Hepatocyte (in vitro differentiated cells): ENCODE measurements at regions not wholly inside any gene's neighbourhood (a gene's known extent, or its start where the extent isn't known, plus 50 kb on each side); places are given as distances from the start of the nearest gene placed in this dataset.
A peak's percentile ranks its signal among the peaks of the same experiment; 100 is the strongest.
"Not testable (repeated sequence)": the region's sequence is repeated elsewhere in the genome, so short reads cannot be mapped to it uniquely, and the experiment has no call there.

ENCODE experiments used
- DNase-seq: peaks from one replicate; pipeline ENCODE4 v3.0.0-alpha.2; 2016; ENCODE audit warnings: low spot score
- H2AFZ ChIP-seq: fragments of 200-600 bp; sonication (generic); 2 replicates; pipeline ENCODE4 v1.6.0; 2016; ENCODE audit warnings: antibody characterized with exemption, mild to moderate bottlenecking
- H3K27ac ChIP-seq: fragments of 200-600 bp; sonication (generic); 2 replicates; pipeline ENCODE4 v1.5.1; 2016; ENCODE audit warnings: mild to moderate bottlenecking
- H3K27me3 ChIP-seq: fragments of 200-600 bp; sonication (generic); 2 replicates; pipeline ENCODE4 v1.6.1; 2016
- H3K36me3 ChIP-seq: fragments of 200-600 bp; sonication (generic); replicated peaks from 2 replicates; pipeline ENCODE4 v1.5.1; 2016; ENCODE audit warnings: low read depth; ENCODE audit not compliant: insufficient read depth
- H3K4me1 ChIP-seq: fragments of 200-600 bp; sonication (generic); 2 replicates; pipeline ENCODE4 v1.5.1; 2016; ENCODE audit warnings: mild to moderate bottlenecking, moderate library complexity; ENCODE audit not compliant: insufficient read depth
- H3K4me2 ChIP-seq: fragments of 200-600 bp; sonication (generic); 2 replicates; pipeline ENCODE4 v1.6.0; 2016
- H3K4me3 ChIP-seq: fragments of 200-600 bp; sonication (generic); 2 replicates; pipeline ENCODE4 v1.5.1; 2016; ENCODE audit warnings: mild to moderate bottlenecking
- H3K79me2 ChIP-seq: fragments of 200-600 bp; sonication (generic); 2 replicates; pipeline ENCODE4 v1.6.0; 2017; ENCODE audit warnings: mild to moderate bottlenecking
- H3K9me2 ChIP-seq: fragments of 200-600 bp; sonication (generic); replicated peaks from 2 replicates; pipeline ENCODE4 v1.6.0; 2017; ENCODE audit warnings: mild to moderate bottlenecking; ENCODE audit not compliant: insufficient read depth
- H3K9me3 ChIP-seq: fragments of 200-600 bp; sonication (generic); 2 replicates; pipeline ENCODE4 v1.5.1; 2016; ENCODE audit warnings: low read depth, mild to moderate bottlenecking
- H4K20me1 ChIP-seq: fragments of 200-600 bp; sonication (generic); 2 replicates; pipeline ENCODE4 v1.6.0; 2016; ENCODE audit warnings: mild to moderate bottlenecking; ENCODE audit not compliant: insufficient read depth, poor library complexity, severe bottlenecking
- WGBS: methylation state at CpG from one replicate; pipeline ENCODE4 v1.1.6; 2016; ENCODE audit warnings: low lambda C conversion rate; ENCODE audit errors: missing lambda C conversion rate; 5-methylcytosine and 5-hydroxymethylcytosine counted together

DNA sequence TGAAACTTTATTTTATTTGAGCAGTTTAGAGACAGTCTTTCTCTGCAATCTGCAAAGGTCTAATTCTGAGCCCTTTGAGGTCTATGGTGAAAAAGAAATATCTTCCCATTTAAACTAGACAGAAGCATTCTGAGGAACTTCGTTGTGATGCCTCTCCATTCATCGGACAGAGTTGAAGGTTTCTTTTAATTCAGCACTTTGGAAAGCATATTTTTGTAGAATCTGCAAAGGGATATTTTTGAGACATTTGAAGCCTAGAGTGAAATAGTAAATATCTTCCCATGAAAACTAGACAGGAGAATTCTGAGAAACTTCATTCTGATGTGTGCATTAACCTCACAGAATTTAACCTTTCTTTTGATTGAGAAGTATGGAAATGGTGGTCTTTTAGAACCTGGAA, 3044.8 kb downstream of the TUBA3C start:
- H3K4me2 ChIP-seq, H3K4me1 ChIP-seq, H3K79me2 ChIP-seq, H3K9me2 ChIP-seq, H2AFZ ChIP-seq, H3K4me3 ChIP-seq, H3K27me3 ChIP-seq, H4K20me1 ChIP-seq, H3K36me3 ChIP-seq, H3K27ac ChIP-seq: not testable (repeated sequence)
- 46% methylated on average over 2 of the region's 2 CpGs for WGBS
- DNase-seq = peak; percentile 12
- H3K9me3 ChIP-seq = peaks cover 24% of the 10 kb centered on the region

DNA sequence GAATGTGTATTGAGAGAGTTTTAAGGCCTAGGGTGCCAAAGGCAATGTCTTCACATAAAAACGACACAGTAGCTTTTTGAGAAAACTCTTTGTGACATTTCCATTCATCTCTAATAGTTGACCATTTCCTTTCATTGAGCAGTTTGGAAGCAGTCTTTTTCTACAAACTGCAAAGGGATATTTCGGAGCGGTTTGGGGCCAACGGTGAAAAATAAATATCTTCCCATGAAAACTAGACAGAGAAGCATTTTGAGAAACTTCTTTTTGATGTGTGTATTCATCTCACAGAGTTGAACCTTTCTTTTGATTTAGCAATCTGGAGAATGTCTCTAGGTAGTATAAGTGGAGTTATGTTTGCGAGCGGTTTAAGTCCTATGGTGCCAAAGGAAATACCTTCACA, 3052.9 kb downstream of the TUBA3C start:
- H3K27ac ChIP-seq, H3K9me2 ChIP-seq, H4K20me1 ChIP-seq, H3K27me3 ChIP-seq, H3K79me2 ChIP-seq, H3K36me3 ChIP-seq, H3K4me3 ChIP-seq, H2AFZ ChIP-seq, H3K4me1 ChIP-seq, H3K4me2 ChIP-seq, DNase-seq: not testable (repeated sequence)
- H3K9me3 ChIP-seq = peaks cover 30% of the 10 kb centered on the region
- WGBS = 63% methylated on average over 6 of the region's 6 CpGs

DNA sequence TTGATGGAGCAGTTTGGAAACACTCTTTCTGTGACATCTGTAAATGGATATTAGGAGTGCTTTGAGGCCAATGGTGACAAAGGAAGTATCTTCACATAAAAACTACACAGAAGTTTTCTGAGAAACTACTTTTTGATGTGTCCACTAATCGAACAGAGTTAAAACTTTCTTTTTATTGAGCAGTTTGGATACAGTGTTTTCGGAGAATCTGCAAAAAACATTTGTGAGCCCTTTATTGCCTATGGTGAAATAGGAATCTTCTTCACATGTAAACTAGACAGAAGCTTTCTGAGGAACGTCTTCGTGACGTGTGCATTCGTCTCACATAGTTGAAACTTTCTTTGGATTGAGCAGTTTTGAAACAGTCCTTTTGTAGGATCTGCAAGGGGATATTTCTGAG, 3068.2 kb downstream of the TUBA3C start:
- not testable (repeated sequence) for H3K36me3 ChIP-seq, H2AFZ ChIP-seq, H3K9me2 ChIP-seq, H3K4me3 ChIP-seq, H3K27me3 ChIP-seq, H3K9me3 ChIP-seq, H3K4me2 ChIP-seq, H4K20me1 ChIP-seq, H3K79me2 ChIP-seq, H3K4me1 ChIP-seq, H3K27ac ChIP-seq
- peak; percentile 6 for DNase-seq
- WGBS = 59% methylated on average over 6 of the region's 6 CpGs
